GM12872 (cell line): ENCODE measurements at regions not wholly inside any gene's neighbourhood (a gene's known extent, or its start where the extent isn't known, plus 50 kb on each side); places are given as distances from the start of the nearest gene placed in this dataset.

Experiments
- CTCF ChIP-seq: IDR thresholded peaks from 3 replicates; pipeline ENCODE4 v1.5.1; 2011; ENCODE audit warnings: low read depth, mild to moderate bottlenecking, low read length, moderate library complexity; ENCODE audit not compliant: insufficient read depth

- TF ChIP-seq CTCF: no peak
These were observed 121.8 kb upstream of the NTF3 start for GRCh38 chr12:5310151-5310550.

- no peak for TF ChIP-seq CTCF
These were observed 114.4 kb upstream of the NTF3 start for GRCh38 chr12:5317556-5317955.

- no peak for TF ChIP-seq CTCF
These were observed 113.0 kb upstream of the NTF3 start for GRCh38 chr12:5318874-5319273.

GRCh38 chr12:5328669-5329517, 103.0 kb upstream of the NTF3 start:
- no peak for TF ChIP-seq CTCF

- no peak for TF ChIP-seq CTCF
These were observed 99.4 kb upstream of the NTF3 start for GRCh38 chr12:5332551-5332950.

- no peak for TF ChIP-seq CTCF
These were observed 98.8 kb upstream of the NTF3 start for GRCh38 chr12:5333096-5333495.

GRCh38 chr12:5335069-5335468, 96.8 kb upstream of the NTF3 start:
- no peak for TF ChIP-seq CTCF

- no peak for TF ChIP-seq CTCF
These were observed 88.2 kb upstream of the NTF3 start for GRCh38 chr12:5343711-5344110.
